C4-2B (cell line): ENCODE measurements at regions not wholly inside any gene's neighbourhood (a gene's known extent, or its start where the extent isn't known, plus 50 kb on each side); places are given as distances from the start of the nearest gene placed in this dataset.

Experiments used
- H3K27ac ChIP-seq: fragments of 450-650 bp; 2 replicates; pipeline ENCODE4 v1.5.1; 2017
- ZFX ChIP-seq: fragments of 450-650 bp; IDR thresholded peaks from 2 replicates; pipeline ENCODE4 v1.6.1; 2017
- TF ChIP-seq, protein P1 (sequence below): fragments of 450-650 bp; conservative IDR thresholded peaks from 2 replicates; pipeline ENCODE4 v1.5.1; 2017; ENCODE audit warnings: mild to moderate bottlenecking

DNA sequence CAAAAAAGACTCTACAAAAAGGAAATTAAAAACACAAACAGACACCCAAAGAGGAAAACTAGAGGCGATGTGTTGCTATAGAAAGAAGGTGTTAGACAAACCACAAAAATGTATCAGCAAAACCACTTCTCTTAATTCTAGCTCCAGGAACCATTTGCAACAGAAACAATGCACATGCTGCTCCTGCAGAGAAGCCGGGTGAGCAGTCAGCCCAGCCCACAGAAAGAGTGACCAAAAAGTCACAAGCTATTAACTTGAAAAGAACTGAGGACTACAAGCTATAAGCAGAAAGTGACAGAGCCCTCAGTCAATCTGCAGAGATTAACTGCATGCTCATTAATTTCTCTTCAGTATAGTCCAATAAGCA lies 96.2 kb upstream of the KLHL13 start:
- TF ChIP-seq ZFX: no peak
- TF ChIP-seq, protein P1, sequence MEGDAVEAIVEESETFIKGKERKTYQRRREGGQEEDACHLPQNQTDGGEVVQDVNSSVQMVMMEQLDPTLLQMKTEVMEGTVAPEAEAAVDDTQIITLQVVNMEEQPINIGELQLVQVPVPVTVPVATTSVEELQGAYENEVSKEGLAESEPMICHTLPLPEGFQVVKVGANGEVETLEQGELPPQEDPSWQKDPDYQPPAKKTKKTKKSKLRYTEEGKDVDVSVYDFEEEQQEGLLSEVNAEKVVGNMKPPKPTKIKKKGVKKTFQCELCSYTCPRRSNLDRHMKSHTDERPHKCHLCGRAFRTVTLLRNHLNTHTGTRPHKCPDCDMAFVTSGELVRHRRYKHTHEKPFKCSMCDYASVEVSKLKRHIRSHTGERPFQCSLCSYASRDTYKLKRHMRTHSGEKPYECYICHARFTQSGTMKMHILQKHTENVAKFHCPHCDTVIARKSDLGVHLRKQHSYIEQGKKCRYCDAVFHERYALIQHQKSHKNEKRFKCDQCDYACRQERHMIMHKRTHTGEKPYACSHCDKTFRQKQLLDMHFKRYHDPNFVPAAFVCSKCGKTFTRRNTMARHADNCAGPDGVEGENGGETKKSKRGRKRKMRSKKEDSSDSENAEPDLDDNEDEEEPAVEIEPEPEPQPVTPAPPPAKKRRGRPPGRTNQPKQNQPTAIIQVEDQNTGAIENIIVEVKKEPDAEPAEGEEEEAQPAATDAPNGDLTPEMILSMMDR: no peak
- H3K27ac ChIP-seq: no peak overlapping the region

GRCh38 chrX:118215346-118215745 lies 98.7 kb upstream of the KLHL13 start:
- no peak overlapping the region for H3K27ac ChIP-seq
- TF ChIP-seq, protein P1: no peak
- TF ChIP-seq ZFX: no peak

GRCh38 chrX:118216087-118216486 lies 99.5 kb upstream of the KLHL13 start:
- no peak for TF ChIP-seq ZFX
- TF ChIP-seq, protein P1: no peak
- no peak overlapping the region for H3K27ac ChIP-seq

- H3K27ac ChIP-seq: no peak overlapping the region
- TF ChIP-seq, protein P1: no peak
- TF ChIP-seq ZFX: no peak
Observed at GRCh38 chrX:118216509-118216908, 99.9 kb upstream of the KLHL13 start.

DNA sequence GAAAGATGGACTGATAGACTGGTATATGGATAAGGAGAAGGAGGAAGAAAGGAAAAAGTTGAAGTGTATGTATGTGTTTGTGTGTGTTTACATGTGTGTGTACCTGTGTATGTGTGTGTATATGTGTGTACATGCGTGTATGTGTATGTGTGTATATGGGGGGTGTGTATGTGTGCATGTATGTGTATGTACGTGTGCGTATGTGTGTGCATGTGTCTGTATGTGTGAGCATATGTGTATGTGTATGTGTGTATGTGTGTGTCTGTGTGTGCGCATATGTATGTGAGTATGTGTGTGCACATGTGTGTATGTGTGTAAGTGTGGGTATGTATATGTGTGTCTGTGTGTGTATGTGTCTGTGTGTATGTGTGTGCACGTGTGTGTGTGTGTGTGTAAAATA lies 101.5 kb upstream of the KLHL13 start:
- TF ChIP-seq, protein P1: no peak
- TF ChIP-seq ZFX: no peak
- H3K27ac ChIP-seq: no peak overlapping the region

- no peak overlapping the region for H3K27ac ChIP-seq
Observed at GRCh38 chrX:118218940-118219339, 102.3 kb upstream of the KLHL13 start.

GRCh38 chrX:118219866-118220265 lies 103.3 kb upstream of the KLHL13 start:
- no peak overlapping the region for H3K27ac ChIP-seq
- TF ChIP-seq ZFX: no peak
- TF ChIP-seq, protein P1: no peak

More at GRCh38 chrX:118218940-118219339, 102.3 kb upstream of the KLHL13 start:
- TF ChIP-seq ZFX: no peak
- TF ChIP-seq, protein P1: no peak
